Heart right ventricle (tissue), 16 donors: ENCODE measurements at regions not wholly inside any gene's neighbourhood (a gene's known extent, or its start where the extent isn't known, plus 50 kb on each side); places are given as distances from the start of the nearest gene placed in this dataset.

Experiments used
- ATAC-seq, 8 donors: fragments of 200-7000 bp; cut with Tn5 transposase; one replicate each; pipeline ENCODE4 v1.9.1; 2020; ENCODE audit warnings: mild to moderate bottlenecking in 8 of 8, moderate library complexity in 8 of 8, moderate number of reproducible peaks in 1 of 8
- DNase-seq, 2 donors: peaks; one replicate each; pipeline ENCODE4 v3.0.0-alpha.2; 2020
- H3K27ac ChIP-seq, 10 donors: fragments of 200-600 bp; sonication (generic) in 2 of 10; one replicate each; pipeline versions ENCODE4 v1.5.0 to v1.8.0; 2020 to 2022; ENCODE audit warnings: mild to moderate bottlenecking in 3 of 10
- H3K27me3 ChIP-seq, 7 donors: fragments of 200-600 bp; one replicate each; pipeline ENCODE4 v1.8.0; 2021 to 2022; ENCODE audit warnings: mild to moderate bottlenecking in 2 of 7
- H3K36me3 ChIP-seq, 9 donors: fragments of 200-600 bp; sonication (generic) in 1 of 9; one replicate each; pipeline versions ENCODE4 v1.5.0 to v1.8.0; 2020 to 2022; ENCODE audit warnings: mild to moderate bottlenecking in 2 of 9
- H3K4me1 ChIP-seq, 9 donors: fragments of 200-600 bp; sonication (generic) in 1 of 9; one replicate each; pipeline versions ENCODE4 v1.5.0 to v1.8.0; 2020 to 2022; ENCODE audit warnings: mild to moderate bottlenecking in 4 of 9
- H3K4me3 ChIP-seq, 10 donors: fragments of 200-600 bp; sonication (generic) in 2 of 10; one replicate each; pipeline versions ENCODE4 v1.5.0 to v1.8.0; 2020 to 2022; ENCODE audit warnings: mild to moderate bottlenecking in 7 of 10, moderate library complexity in 2 of 10
- H3K9me3 ChIP-seq, 11 donors: fragments of 200-600 bp in 10 of 11; sonication (generic) in 2 of 11; one replicate each; pipeline versions ENCODE4 v1.5.0 to v1.8.0; 2013 to 2022; ENCODE audit warnings: mild to moderate bottlenecking in 2 of 11, control low read depth in 1 of 11, moderate library complexity in 1 of 11
- WGBS, 2 donors: extraction: QIAGEN DNeasy Blood & Tissue Kit; methylation state at CpG; one replicate each; pipeline ENCODE4 v1.1.7; 2013; ENCODE audit warnings: inconsistent platforms in 1 of 2; 5-methylcytosine and 5-hydroxymethylcytosine counted together
- intact Hi-C, 10 donors: fragments of 100-400 bp; cut with DNase I; formaldehyde crosslinking; loops; one replicate each; pipeline versions ENCODE4 v1.11.1 to v1.14.2; 2022
- TF ChIP-seq, protein P1 (sequence below), 9 donors: fragments of 200-600 bp; sonication (generic) in 2 of 9; IDR thresholded peaks; one replicate each; pipeline versions ENCODE4 v1.5.0 to v1.8.0; 2021 to 2022; ENCODE audit warnings: antibody characterized with exemption in 9 of 9, mild to moderate bottlenecking in 5 of 9, moderate library complexity in 1 of 9
- donor health status: Arrhythmogenic right ventricular cardiomyopathy.
- donor health status: ischemic (EF 13 %, LVEDD 7.1; RV severe dilation, severe dysfunction).
- donor health status: healthy with polysubstance abuse.
- donor health status: DM: no; HTN: yes; CAD: no.
- donor health status: DM: no; HTN: no; CAD: no.
- donor health status: ischemic (EF 25% LVEDD 6.9; RV normal size, moderate dysfunction).
- donor health status: ischemic (EF 25% LVEDD 5.7; RV mildly dilated, moderate dysfunction).
- donor health status: healthy.
- donor health status: DM: yes; HTN: yes; CAD: no.
- donor health status: Ischemic cardiomyopathy.
- donor health status: ischemic (EF 35%, LVEDD 5.7; RV mildly dilated, moderate dysfunction).
- donor health status: nonischemic (EF 11% LVEDD 7.7; RV severe dilation, severe dysfunction).
- donor health status: DM: yes; HTN: yes; CAD: no.
- donor health status: PGD.
- donor health status: ischemic (EF 29% LVEDD 5.4; RV normal size, mild dysfunction).
- donor health status: nonischemic (EF 23%, LVEDD 6.1; RV moderate dilation, normal function).

DNA sequence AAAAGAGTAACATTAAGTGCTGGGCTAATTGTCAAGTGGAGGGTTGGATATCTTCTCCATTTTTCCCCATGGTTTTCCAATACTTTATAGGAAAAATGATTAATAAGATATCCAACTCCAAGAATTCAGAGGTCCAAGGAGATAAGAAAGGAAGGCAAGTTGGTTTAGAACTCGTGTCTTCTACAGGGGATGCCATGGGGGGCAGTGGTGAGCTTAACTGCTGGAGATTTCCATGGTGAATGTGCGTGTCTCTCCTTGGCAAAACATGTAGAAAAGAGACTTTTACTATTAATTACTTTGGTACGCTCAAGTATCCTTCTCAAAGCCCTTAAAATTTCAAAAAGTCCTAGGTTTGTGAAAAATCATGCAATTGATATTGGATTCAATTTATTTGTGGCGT, 982.9 kb upstream of the RBFOX1 start:
- TF ChIP-seq, protein P1, sequence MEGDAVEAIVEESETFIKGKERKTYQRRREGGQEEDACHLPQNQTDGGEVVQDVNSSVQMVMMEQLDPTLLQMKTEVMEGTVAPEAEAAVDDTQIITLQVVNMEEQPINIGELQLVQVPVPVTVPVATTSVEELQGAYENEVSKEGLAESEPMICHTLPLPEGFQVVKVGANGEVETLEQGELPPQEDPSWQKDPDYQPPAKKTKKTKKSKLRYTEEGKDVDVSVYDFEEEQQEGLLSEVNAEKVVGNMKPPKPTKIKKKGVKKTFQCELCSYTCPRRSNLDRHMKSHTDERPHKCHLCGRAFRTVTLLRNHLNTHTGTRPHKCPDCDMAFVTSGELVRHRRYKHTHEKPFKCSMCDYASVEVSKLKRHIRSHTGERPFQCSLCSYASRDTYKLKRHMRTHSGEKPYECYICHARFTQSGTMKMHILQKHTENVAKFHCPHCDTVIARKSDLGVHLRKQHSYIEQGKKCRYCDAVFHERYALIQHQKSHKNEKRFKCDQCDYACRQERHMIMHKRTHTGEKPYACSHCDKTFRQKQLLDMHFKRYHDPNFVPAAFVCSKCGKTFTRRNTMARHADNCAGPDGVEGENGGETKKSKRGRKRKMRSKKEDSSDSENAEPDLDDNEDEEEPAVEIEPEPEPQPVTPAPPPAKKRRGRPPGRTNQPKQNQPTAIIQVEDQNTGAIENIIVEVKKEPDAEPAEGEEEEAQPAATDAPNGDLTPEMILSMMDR (IDR thresholded peaks at IDR 0.05) = no peak
- intact Hi-C loops = no loop called here

DNA sequence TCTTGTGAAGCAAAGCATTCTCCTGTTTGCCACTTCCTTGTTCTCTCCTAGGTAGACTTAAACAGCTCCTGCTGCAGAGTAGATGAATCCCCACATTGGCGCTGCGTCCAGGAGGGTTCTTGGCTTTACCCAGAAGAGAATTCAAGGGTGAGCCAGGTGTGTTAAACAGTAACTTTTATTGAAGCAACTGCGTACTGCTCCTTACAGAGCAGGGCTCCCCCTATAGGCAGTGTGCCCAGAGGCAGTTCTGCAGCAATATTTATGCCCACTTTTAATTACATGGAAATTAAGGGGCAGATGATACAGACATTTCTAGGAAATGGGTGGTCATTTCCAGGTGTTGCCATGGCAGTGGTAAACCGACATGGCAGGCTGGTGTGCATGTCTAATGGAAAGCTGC, 987.6 kb upstream of the RBFOX1 start:
- no peaks in the 10 kb centered on the region for H3K36me3 ChIP-seq
- H3K4me3 ChIP-seq = no peak overlapping the region
- H3K27me3 ChIP-seq = no peaks in the 10 kb centered on the region
- no peak for DNase-seq
- no peaks in the 10 kb centered on the region for H3K4me1 ChIP-seq
- WGBS, 2 donors = 84 to 85% methylated on average over 4 of the region's 4 CpGs
- no peak for ATAC-seq
- intact Hi-C loops = no loop called here
- peaks cover 0 to 30% (median 6%) of the 10 kb centered on the region in 11 donors for H3K9me3 ChIP-seq
- H3K27ac ChIP-seq = no peak overlapping the region
- TF ChIP-seq, protein P1 (IDR thresholded peaks at IDR 0.05) = no peak

More for the DNA sequence above, 982.9 kb upstream of the RBFOX1 start:
- no peak for ATAC-seq
- H3K36me3 ChIP-seq = no peaks in the 10 kb centered on the region
- H3K27ac ChIP-seq = no peak overlapping the region
- peaks cover 0 to 15% (median 0%) of the 10 kb centered on the region in 11 donors for H3K9me3 ChIP-seq
- no peak overlapping the region for H3K4me3 ChIP-seq
- WGBS, 2 donors = 52 to 64% methylated on average over 4 of the region's 4 CpGs
- no peak for DNase-seq
- no peaks in the 10 kb centered on the region for H3K4me1 ChIP-seq
- H3K27me3 ChIP-seq = no peaks in the 10 kb centered on the region

DNA sequence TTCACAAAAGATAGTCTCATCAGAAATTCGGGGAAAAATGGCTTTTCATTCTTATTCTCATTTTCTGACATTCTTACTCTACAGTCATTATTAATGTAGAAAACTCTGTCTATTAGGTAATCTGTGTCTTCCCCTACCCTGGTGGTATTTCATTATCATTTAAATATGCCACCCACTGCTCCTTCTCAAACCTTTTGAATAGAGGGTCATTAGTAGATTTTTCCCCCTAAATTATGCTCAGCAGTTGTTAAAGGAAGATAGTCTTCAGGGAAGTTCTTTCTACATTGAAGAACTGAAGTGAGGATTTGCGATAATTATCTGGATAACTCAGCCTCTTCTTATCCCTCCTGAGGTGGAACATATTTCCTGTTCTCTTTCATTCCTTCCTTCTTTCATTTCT, 989.5 kb upstream of the RBFOX1 start:
- intact Hi-C loops = no loop called here
- H3K9me3 ChIP-seq = peaks cover 0 to 36% (median 6%) of the 10 kb centered on the region in 11 donors
- H3K4me1 ChIP-seq = no peaks in the 10 kb centered on the region
- no peak for DNase-seq
- TF ChIP-seq, protein P1 (IDR thresholded peaks at IDR 0.05) = no peak
- no peaks in the 10 kb centered on the region for H3K27me3 ChIP-seq
- no peak overlapping the region for H3K27ac ChIP-seq
- no peak for ATAC-seq
- no peaks in the 10 kb centered on the region for H3K36me3 ChIP-seq
- WGBS, 2 donors = 13 to 14% methylated on average over 2 of the region's 2 CpGs
- H3K4me3 ChIP-seq = no peak overlapping the region

DNA sequence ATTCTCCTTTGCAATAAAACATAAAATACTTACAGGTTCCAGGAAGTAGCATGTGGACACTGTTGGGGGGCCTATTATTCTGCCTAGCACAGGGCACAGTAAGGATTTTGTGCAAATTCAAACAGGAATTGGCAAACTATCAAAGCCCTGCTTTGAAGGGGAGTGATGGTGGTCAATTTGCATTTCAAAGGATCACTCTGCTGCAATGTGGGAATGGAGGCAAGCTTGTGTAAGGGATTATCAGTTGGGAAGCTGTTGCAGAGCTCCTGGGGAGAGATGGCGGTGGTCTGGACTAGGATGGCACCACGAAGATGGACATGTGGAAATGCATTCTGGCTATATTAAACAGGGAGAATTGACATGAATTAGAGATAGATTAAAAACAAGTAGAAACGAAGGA, 990.7 kb upstream of the RBFOX1 start:
- no peak for DNase-seq

More for the DNA sequence above, 990.7 kb upstream of the RBFOX1 start:
- no peaks in the 10 kb centered on the region for H3K27me3 ChIP-seq
- no peaks in the 10 kb centered on the region for H3K4me1 ChIP-seq
- no peak for ATAC-seq
- no peak overlapping the region for H3K27ac ChIP-seq
- H3K9me3 ChIP-seq = peaks cover 0 to 36% (median 6%) of the 10 kb centered on the region in 11 donors
- no peak overlapping the region for H3K4me3 ChIP-seq
- H3K36me3 ChIP-seq = no peaks in the 10 kb centered on the region
- WGBS, 2 donors = 29 to 31% methylated on average over 3 of the region's 3 CpGs
- intact Hi-C loops = no loop called here
- TF ChIP-seq, protein P1 (IDR thresholded peaks at IDR 0.05) = no peak
